Uterus (tissue), 3 donors: ENCODE measurements at regions not wholly inside any gene's neighbourhood (a gene's known extent, or its start where the extent isn't known, plus 50 kb on each side); places are given as distances from the start of the nearest gene placed in this dataset.

Experiments
- DNase-seq, 2 donors: peaks; one replicate each; pipeline ENCODE4 v3.0.0-alpha.2; 2019 to 2020
- H3K27ac ChIP-seq, 2 donors: fragments of 200-600 bp; sonication (generic); 1 replicate in 1 of 2; 2 replicates in 1 of 2; pipeline ENCODE4 v1.5.1; 2016 to 2018
- H3K27me3 ChIP-seq, 2 donors: fragments of 200-600 bp; sonication (generic); one replicate each; pipeline ENCODE4 v1.5.1; 2018 to 2019; ENCODE audit warnings: control low read depth in 1 of 2
- H3K36me3 ChIP-seq, 2 donors: fragments of 200-600 bp; sonication (generic); one replicate each; pipeline ENCODE4 v1.5.1; 2019; ENCODE audit warnings: control low read depth in 1 of 2
- H3K4me1 ChIP-seq, 2 donors: fragments of 200-600 bp; sonication (generic); one replicate each; pipeline ENCODE4 v1.5.1; 2018 to 2019; ENCODE audit warnings: control low read depth in 1 of 2
- H3K4me3 ChIP-seq, 2 donors: fragments of 200-600 bp; sonication (generic); 1 replicate in 1 of 2; 2 replicates in 1 of 2; pipeline ENCODE4 v1.5.1; 2018 to 2019; ENCODE audit warnings: mild to moderate bottlenecking in 1 of 2
- H3K9me3 ChIP-seq, 2 donors: fragments of 200-600 bp; sonication (generic); one replicate each; pipeline ENCODE4 v1.5.1; 2019; ENCODE audit warnings: control low read depth in 1 of 2
- POLR2A ChIP-seq, 2 donors: fragments of 450-650 bp; IDR thresholded peaks; one replicate each; pipeline ENCODE4 v1.6.1; 2016; ENCODE audit warnings: antibody characterized with exemption in 2 of 2, mild to moderate bottlenecking in 1 of 2, moderate library complexity in 1 of 2
- intact Hi-C: fragments of 100-400 bp; cut with DNase I; formaldehyde crosslinking; loops from one replicate; pipeline ENCODE4 v1.15.1; 2023; ENCODE audit warnings: low total_unique reads
- TF ChIP-seq, protein P1 (sequence below), 4 experiments: fragments of 200-600 bp in 2 of 4; fragments of 450-650 bp in 2 of 4; sonication (generic) in 2 of 4; IDR thresholded peaks; one replicate each; pipeline ENCODE4 v1.5.1; 2016 to 2019; ENCODE audit warnings: antibody characterized with exemption in 4 of 4, mild to moderate bottlenecking in 2 of 4, moderate library complexity in 1 of 4
- donor health status: DM: yes; HTN: yes; CAD: no.

DNA sequence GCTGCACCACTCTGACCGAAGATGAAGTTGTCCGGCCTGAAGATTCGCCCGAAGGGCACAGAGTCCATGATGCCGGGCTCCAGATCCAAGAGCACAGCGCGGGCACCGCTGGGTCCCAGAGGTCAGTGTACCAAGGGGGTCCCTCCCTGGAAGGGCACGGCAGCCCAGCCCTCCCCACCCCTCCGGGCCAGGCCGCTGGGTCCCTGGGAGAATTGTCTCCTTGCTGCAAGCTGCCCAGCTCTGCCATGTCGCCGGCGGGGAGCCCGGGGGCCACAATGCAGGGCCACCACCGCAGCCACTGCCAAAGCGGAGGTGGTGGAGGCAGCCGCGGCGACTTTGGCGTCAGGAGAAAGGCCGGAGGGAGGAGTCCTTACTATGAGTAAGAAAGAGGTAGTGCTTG is 189.5 kb upstream of the CYRIA start:
- Histone ChIP-seq H3K27ac (no peak overlapping the region), H3K36me3 (no peaks in the 10 kb centered on the region)
- intact Hi-C loops = no loop called here

DNA sequence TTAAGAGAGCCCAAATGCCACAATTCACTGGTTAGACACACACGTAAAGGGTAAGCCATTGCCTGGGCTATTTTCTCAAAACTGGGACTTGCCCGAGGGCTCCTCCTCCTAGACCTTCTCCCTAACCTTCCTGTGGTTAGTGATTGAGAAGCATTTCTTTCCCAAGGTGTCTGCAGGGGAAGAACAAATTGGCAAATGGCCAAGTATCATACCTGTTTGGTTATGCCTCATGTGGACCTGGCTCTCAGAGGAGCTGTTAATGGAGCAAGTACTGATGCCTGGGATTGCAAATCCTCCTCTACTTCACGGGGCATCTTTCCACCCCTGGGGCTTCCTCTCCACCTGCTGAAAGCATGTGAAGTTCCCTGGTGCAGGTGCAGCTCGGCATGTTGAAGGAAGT is 187.5 kb upstream of the CYRIA start:
- no peak for TF ChIP-seq POLR2A (IDR thresholded peaks at IDR 0.05)
- TF ChIP-seq, protein P1, sequence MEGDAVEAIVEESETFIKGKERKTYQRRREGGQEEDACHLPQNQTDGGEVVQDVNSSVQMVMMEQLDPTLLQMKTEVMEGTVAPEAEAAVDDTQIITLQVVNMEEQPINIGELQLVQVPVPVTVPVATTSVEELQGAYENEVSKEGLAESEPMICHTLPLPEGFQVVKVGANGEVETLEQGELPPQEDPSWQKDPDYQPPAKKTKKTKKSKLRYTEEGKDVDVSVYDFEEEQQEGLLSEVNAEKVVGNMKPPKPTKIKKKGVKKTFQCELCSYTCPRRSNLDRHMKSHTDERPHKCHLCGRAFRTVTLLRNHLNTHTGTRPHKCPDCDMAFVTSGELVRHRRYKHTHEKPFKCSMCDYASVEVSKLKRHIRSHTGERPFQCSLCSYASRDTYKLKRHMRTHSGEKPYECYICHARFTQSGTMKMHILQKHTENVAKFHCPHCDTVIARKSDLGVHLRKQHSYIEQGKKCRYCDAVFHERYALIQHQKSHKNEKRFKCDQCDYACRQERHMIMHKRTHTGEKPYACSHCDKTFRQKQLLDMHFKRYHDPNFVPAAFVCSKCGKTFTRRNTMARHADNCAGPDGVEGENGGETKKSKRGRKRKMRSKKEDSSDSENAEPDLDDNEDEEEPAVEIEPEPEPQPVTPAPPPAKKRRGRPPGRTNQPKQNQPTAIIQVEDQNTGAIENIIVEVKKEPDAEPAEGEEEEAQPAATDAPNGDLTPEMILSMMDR (IDR thresholded peaks at IDR 0.05) = no peak
- no peak overlapping the region for H3K4me3 ChIP-seq
- H3K9me3 ChIP-seq = no peaks in the 10 kb centered on the region
- no peaks in the 10 kb centered on the region for H3K4me1 ChIP-seq
- intact Hi-C loops = no loop called here
- no peaks in the 10 kb centered on the region for H3K27me3 ChIP-seq
- no peak for DNase-seq
- H3K27ac ChIP-seq = no peak overlapping the region
- H3K36me3 ChIP-seq = no peaks in the 10 kb centered on the region

More for the DNA sequence above, 189.5 kb upstream of the CYRIA start:
- Histone ChIP-seq H3K4me1 (no peaks in the 10 kb centered on the region), H3K27me3 (no peaks in the 10 kb centered on the region), H3K4me3 (no peak overlapping the region), H3K9me3 (no peaks in the 10 kb centered on the region)
- TF ChIP-seq, protein P1 (IDR thresholded peaks at IDR 0.05) = no peak
- TF ChIP-seq POLR2A (IDR thresholded peaks at IDR 0.05) = no peak
- DNase-seq = no peak

DNA sequence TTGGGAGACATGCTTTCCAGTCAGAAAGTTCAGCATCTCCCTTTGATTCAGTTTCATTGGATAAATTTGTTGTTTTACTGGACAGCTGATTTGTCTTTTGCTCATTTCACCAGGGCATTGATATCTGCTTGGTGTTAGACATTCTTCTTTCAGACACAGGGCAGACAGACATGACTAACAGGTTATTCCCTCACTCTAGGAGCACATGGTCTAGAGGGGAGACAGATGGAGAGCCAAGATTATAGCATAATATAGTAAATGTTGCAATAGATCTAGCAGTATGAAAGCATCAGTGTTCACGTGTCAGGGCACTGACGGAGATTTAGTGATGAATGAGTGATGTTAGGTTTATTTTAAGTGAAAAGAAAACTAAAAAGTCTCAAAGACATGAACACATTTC is 187.0 kb upstream of the CYRIA start:
- DNase-seq = no peak
- no peaks in the 10 kb centered on the region for H3K9me3 ChIP-seq
- intact Hi-C loops = no loop called here
- no peaks in the 10 kb centered on the region for H3K27me3 ChIP-seq
- no peak overlapping the region for H3K4me3 ChIP-seq
- no peak overlapping the region for H3K27ac ChIP-seq
- H3K36me3 ChIP-seq = no peaks in the 10 kb centered on the region
- no peak for TF ChIP-seq POLR2A (IDR thresholded peaks at IDR 0.05)
- TF ChIP-seq, protein P1 (IDR thresholded peaks at IDR 0.05) = no peak
- H3K4me1 ChIP-seq = no peaks in the 10 kb centered on the region

DNA sequence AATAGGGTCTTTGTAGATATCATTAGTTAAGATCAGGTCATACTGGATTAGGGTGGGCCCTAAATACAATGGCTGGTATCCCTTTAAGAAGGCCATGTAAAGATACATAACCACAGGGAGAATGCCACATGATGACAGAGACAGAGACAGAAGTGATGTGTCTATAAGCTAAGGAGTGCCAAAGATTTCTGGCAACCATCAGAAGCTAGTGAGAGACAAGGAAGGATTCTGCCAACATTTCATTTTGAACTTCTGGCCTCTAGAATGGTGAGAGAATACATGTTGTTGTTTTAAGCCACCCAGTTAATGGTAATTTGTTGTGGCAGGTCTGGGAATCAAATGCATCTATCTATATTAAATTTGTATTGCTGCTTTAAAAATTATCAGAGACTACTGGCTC is 185.5 kb upstream of the CYRIA start:
- Histone ChIP-seq H3K4me1 (no peaks in the 10 kb centered on the region), H3K9me3 (no peaks in the 10 kb centered on the region), H3K36me3 (no peaks in the 10 kb centered on the region), H3K27me3 (no peaks in the 10 kb centered on the region), H3K4me3 (no peak overlapping the region), H3K27ac (no peak overlapping the region)
- TF ChIP-seq, protein P1 (IDR thresholded peaks at IDR 0.05) = no peak
- TF ChIP-seq POLR2A (IDR thresholded peaks at IDR 0.05) = no peak
- no peak for DNase-seq
- intact Hi-C loops = no loop called here

DNA sequence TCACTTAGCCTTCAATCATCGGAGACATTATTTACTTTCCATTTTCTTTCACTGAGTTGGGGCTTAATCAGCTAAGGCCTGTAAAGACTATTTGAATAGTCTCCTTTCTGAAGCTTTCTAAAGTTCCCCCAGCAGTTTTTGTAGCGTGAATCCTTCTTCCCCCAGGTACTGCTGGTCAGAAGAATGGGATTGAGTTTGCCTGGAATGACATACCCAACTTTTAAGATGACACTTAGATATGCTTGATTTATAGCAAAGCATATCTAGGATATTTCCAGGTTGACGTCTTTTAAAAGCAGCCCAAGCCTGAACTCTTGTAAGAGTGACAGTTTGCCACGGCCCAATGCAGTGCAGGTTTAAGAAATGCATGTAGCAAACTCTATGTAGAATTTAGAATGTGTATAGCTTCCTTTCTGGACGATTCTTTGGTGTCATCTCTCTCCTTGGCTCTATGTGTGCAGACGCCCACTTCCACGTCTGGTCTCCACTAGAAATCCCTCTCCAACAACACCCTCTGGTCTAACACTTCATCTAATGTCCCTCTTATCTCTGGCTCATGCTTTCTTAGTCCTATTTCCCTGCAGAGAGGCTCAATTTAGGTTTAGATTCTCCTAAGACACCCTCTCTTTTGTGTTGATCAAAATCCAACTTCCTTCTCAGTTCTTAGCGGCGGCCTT is 175.0 kb upstream of the CYRIA start:
- no peaks in the 10 kb centered on the region for H3K27me3 ChIP-seq
- no peak for DNase-seq
- H3K36me3 ChIP-seq = no peaks in the 10 kb centered on the region
- intact Hi-C loops = no loop called here
- no peak for TF ChIP-seq POLR2A (IDR thresholded peaks at IDR 0.05)
- TF ChIP-seq, protein P1 (IDR thresholded peaks at IDR 0.05) = no peak
- no peaks in the 10 kb centered on the region for H3K9me3 ChIP-seq
- H3K4me3 ChIP-seq = no peak overlapping the region
- H3K4me1 ChIP-seq = no peaks in the 10 kb centered on the region
- no peak overlapping the region for H3K27ac ChIP-seq
